CD1c-positive myeloid dendritic cell (primary cell): ENCODE measurements at regions not wholly inside any gene's neighbourhood (a gene's known extent, or its start where the extent isn't known, plus 50 kb on each side); places are given as distances from the start of the nearest gene placed in this dataset.

ENCODE experiments used
- DNase-seq: peaks from one replicate; pipeline ENCODE4 v3.0.0-alpha.2; 2016; ENCODE audit errors: extremely low spot score

GRCh38 chr5:167180906-167181305, 1110.5 kb upstream of the WWC1 start:
- no peak for DNase-seq

DNA sequence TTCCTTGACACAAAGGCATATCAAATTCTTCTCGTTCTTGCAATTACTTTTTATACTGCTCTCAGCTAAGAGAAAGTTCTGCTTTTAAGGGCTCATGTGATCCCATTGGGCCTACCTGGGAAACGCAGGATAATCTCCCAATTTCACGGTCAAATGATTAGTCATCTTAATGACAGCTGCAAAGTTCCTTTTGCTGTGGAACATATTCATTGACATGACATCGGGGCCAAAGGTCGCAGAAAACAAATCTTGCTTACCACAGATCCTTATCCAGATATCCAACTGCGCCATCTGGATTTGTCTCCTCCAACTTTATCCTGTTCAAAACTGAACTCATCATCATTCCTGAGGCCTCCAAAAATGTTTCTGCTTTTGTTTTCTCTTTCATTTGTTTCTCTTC, 1085.6 kb upstream of the WWC1 start:
- DNase-seq, result no peak

DNA sequence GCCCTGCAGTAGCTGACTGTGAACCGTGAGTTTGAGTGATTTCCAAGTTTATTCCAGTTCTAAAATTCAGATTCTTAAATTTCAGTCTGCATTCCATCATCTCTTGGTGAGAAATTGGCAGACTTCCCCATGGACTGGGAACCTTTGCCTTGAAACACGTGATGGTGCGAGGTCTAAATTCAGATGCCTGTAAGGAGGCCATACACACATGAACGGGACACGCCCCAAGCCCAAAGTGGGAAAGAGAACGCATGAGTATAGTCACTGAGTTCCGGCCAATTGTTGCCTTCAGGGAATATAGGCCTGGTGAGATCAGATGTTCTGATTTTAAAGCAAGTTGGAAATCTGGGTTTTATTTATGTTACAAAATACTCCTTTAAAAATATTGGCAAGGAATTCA, 1084.4 kb upstream of the WWC1 start:
- DNase-seq, result no peak

DNA sequence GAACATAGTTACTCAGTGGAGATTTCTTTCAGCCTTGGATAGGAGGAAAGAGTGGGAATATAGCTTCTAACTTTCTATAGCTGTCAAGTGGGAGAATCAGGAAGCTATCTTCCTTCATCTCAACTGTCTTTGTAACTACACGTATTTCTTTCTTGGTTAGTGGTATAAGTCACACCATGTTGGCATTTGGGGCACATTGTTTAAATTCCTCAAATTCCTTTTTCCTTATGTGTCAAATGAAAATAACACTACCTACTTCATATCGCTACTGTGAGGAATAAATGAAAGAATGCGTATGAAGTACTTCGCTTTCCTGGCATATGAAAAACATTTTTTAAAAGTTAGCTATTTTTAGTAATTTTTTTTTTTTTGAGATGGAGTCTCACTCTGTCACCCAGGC, 1082.5 kb upstream of the WWC1 start:
- DNase-seq, result no peak

DNA sequence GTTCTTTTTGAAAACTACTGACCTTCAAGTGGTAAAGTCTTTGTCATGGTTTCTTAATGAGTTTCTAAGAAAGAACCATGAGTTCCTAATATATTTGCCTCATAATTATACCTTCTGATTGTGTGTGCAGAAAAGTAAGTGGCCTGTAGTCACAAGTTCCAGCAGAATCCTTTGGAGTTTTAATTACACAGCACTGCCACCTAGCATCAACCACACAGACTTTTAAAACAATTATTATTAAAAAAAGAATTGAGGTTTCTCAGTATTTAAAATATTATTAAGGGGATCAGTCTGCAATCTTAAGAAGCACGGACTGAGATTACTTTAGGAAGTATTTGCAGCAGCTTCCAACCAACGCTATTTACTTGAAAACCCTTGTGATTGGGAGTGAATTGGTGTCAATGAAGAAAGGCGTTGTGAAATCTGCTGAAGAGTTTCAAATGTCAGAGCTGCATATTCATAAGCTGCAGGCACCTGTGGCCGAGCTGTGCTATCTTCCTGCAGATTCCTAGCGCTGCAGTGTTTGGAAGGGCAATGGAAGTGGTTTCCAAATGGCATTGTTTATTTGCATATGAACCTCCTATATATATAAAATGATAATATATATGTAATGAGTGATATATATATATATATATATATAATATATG, 1074.2 kb upstream of the WWC1 start:
- no peak for DNase-seq

DNA sequence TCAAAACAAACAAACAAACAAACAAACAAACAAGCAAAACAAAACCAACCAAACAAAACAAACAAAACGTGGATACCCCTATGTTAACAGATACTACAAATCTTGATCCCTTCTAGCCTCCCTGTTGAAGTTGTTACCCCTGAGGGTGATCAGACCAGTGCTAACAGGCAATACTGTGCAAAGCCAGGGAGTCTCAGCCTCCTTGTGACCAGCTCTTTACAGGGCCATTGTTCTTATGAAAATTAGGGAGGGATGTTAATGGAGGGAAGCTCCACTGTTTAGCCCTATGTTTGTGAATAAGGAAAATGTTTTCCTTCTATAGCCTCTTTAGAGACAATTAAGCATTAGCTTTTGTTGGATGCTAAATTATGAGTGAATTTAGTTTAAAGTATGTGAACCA, 1072.1 kb upstream of the WWC1 start:
- no peak for DNase-seq

GRCh38 chr5:167226386-167226785, 1065.1 kb upstream of the WWC1 start:
- DNase-seq, result no peak

DNA sequence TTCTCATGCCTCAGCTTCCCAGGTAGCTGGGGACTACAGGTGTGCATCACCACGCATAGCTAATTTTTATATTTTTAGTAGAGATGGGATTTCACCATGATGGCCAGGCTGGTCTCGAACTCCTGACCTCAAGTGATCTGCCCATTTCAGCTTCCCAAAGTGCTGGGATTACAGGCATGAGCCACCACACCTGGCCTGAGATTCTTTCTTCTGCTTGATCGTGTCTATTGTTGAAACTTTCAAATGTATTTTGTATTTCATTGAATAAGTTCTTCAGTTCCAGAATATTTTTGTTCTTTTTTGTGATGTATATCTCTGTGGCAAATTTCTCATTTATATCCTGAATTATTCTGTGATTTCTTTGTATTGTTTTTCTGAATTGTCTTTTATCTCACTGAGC, 1063.3 kb upstream of the WWC1 start:
- DNase-seq, result no peak

DNA sequence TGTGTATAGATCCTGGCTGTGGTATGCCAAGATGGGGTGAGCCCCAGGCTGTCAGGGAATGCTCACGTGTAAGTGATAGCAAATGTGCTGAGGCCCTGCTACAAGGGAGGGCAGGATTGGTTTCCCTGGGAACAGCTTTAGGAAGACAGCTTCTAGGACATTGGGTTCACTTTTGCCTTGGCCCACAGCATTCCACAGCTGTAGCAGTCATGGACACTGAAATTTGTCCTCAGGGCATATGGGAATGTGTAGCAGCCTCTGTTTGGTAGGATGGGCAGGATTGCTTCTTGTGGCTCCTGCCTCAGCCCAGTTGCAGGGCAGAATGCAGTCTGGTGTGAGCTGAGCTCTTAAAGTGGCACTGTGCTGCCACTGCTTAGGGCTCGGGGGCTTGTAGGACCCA, 1061.7 kb upstream of the WWC1 start:
- DNase-seq, result no peak

DNA sequence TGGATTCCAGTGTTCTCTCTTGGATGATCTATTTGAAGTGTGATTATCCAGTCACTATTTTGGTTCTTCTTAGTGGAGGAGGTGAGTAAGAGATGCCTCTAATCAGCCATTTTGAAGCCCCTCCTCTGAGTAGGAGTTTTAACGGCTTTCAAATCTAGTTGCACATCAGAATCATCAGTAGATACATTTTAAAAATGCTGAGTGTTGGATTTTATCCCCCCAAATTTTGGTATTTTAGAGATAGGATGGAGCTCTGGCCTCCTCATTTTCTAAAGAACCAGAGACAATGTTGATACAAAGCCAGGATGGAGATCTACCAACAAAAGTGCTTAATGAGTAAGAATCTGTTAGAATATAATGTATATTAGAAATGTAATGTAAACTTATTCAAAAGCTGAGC, 1061.0 kb upstream of the WWC1 start:
- DNase-seq, result no peak

DNA sequence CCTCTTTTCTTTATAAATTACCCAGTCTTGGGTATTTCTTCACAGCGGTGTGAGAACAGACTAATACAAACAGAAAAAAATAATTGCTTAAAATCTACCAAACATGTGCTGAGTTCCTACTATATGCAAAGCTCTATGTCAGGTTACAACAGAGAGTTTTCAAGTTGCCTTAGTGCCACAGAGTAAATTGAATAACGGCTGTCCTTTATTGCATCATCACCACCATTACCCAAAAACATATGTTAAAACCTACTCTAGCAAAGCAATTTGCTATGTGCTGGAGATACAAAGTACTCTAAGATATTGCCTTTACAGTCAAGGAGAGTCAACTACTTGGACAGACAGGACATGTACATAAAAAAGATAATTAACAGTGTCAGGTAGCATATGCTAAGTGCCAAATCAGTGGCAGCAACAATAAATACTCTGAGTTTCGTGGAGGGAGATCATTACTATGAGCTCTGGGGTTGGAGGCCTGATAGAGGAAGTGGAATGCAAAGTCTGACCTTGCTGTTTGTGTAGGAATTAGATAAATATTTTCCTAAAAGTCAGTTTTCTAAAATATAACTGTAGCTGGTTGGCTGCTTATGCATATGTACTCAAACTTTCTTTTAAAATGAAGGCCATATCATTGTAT, 1058.7 kb upstream of the WWC1 start:
- no peak for DNase-seq

DNA sequence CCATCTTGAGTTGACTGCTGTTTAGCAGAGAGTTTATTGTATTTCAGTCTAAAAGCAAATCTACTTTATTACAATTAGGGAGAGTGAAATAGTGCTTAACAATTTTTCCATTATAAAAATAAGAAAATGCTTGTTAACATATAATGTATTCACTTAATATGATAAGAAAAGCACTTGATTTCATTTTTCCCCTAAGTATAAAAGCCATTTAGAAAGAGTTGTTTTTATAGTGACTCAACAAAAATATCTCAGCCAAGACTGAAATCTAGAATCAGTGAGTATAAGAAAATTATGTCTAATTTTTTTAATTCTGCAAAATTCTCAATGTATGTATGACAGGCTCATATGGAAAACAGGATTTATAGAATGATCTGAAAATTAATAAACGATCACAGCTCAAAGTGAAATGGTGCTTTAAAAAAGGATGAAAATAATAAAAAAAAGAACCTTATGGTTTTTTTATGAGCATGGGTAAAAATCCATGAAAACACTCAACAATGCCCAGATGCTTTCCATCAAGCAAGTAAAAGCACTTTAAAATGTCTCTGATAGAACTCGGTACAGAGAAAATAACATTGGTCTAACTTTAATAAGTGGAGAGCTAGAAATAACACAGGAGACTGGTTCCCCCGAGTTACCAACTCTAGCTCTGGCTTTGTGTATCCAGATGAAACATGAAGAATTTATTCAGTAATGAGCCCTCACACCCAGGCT, 1057.8 kb upstream of the WWC1 start:
- DNase-seq, result no peak

- DNase-seq, result no peak
These were observed 1049.9 kb upstream of the WWC1 start for GRCh38 chr5:167241436-167242067.

DNA sequence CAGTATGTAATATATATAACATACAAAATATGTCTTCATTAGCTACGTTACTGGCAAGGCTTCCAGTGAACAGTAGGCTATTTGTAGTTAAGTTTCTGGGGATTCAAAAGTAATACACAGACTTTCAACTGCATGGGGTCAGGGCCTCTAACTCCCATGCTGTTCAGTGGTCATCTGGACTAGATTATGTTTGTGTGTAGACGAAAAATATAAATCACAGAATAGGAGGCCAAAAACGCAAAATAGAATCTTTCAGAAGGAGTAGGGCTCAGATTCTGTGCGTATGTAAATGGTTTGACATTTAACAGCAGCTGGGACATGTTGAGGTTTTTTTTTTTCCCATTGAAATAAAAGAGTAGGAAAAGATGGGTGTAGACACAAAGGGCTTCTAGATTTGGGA, 1048.7 kb upstream of the WWC1 start:
- DNase-seq, result no peak

GRCh38 chr5:167243463-167243862, 1048.0 kb upstream of the WWC1 start:
- no peak for DNase-seq

- no peak for DNase-seq
These were observed 1046.9 kb upstream of the WWC1 start for GRCh38 chr5:167244583-167244982.

DNA sequence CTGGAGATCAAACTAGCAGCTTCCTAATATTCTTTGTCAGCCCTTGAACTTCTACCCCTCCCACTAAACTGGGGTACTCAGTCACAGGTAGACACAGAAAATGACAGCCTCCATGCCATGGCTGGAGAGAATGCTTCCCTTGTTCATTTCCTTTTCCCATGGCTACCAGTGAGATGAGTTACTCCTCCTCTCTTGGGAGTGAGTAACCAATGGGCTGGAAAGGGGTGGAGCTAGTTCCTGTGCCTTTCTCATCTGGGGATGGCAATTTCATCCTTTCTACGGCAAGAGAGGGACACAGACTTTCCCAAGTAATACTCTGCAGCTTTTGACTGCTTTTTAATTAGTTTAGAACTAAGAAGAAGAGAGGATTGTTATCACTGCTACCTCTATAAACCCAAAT, 1045.6 kb upstream of the WWC1 start:
- no peak for DNase-seq

DNA sequence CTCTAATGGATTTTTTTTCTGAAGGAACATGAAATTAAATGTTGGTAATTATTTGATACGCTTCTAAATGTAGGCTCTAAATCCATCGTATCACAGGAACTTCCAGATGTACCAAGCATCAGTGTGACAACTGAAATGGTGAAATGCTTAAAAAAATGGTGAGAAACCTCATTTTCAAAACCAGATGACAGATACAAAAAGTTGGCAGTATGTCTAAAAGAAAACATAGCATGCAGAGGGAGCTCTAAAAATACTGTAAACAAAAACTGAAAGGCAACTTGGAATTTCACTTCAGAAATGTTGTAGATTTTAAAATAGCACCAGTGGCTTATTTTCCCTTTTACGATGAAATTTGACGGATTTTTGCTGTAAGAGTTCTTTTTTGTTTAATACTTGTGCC, 1043.6 kb upstream of the WWC1 start:
- DNase-seq, result no peak

GRCh38 chr5:167248257-167248656, 1043.2 kb upstream of the WWC1 start:
- DNase-seq, result no peak

GRCh38 chr5:167250996-167251395, 1040.4 kb upstream of the WWC1 start:
- DNase-seq, result no peak

DNA sequence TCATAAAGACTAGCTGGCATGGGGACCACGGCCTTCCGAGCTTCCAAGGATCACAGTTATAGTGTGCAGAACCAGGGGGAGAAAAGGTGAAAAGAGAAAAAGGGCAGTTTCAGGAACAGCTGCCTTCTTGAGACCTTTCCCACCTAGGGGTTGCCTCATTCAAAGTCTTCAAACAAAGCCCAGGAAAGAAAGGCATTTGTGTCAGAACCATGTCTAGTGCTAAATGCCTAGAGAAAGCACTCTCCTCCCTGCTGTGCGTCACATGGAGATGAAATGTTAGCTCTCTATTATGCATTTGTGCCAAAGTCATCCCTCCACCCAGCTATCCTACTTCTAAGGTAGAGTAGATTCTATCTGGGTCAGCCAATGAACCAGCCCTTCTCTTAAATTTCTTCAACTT, 1037.3 kb upstream of the WWC1 start:
- DNase-seq, result no peak

- no peak for DNase-seq
These were observed 1035.5 kb upstream of the WWC1 start for GRCh38 chr5:167255926-167256325.

DNA sequence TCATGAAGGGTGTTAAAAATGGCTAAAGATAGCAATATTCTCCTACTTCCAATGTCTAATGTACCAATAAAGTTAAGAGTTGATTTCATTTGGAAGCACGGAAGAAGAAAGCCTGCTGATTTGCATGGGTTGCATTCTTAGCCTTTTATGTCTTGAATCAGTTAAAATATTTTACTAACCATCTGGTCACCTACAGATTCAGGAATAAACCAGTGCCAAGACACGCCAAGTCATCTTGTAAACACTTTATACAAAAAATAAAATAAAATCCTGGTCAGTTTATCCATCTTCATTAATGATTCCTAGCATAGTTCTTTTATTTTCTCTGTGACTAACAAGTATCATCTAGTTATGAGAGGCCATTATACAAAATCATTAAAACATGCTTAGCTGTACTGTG, 1031.6 kb upstream of the WWC1 start:
- DNase-seq, result no peak
